HG02588 (cell line): ENCODE measurements at regions not wholly inside any gene's neighbourhood (a gene's known extent, or its start where the extent isn't known, plus 50 kb on each side); places are given as distances from the start of the nearest gene placed in this dataset.

Source experiments
- ATAC-seq: cut with Tn5 transposase; IDR thresholded peaks from one replicate; pipeline ENCODE4 v1.9.1; 2021; ENCODE audit warnings: mild to moderate bottlenecking, moderate library complexity; ENCODE audit not compliant: unreplicated experiment

DNA sequence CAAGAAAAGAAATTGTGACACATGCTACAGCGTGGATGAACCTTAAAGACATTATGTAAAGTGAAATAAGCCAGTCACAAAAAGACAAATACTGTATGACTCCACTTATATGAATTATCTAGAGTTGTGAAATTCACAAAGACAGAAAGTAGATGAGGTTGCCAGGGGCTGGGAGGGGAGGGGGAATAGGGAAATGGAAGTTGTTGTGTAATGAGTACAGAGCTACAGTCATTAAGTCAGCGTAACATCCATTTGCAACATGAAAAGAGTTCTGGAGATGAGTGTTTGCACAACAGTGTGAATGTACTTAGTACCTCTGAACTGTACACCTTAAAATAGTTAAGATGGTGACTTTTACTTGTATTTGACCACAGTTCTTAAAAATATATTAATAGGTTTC is 112.1 kb upstream of the CDK1 start:
- no peak for ATAC-seq

DNA sequence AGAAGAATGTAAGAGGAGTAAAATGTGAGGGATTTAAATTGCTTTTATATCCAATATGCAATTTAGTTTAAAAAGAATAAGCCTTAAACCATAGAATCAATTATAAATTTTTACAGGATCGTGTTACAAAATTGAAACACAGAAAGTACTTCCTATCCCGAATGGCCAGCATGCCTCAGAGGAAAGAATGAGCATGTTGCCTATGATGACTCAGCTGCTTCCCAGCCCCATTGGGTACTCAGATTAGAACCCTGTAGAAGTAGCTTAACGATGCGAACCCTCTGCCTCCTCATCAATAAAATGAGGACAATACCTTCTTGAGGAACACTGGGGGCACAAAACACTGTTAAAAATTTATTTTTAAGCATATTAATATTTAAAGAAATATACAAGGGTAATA is 113.4 kb upstream of the CDK1 start:
- ATAC-seq, result no peak

DNA sequence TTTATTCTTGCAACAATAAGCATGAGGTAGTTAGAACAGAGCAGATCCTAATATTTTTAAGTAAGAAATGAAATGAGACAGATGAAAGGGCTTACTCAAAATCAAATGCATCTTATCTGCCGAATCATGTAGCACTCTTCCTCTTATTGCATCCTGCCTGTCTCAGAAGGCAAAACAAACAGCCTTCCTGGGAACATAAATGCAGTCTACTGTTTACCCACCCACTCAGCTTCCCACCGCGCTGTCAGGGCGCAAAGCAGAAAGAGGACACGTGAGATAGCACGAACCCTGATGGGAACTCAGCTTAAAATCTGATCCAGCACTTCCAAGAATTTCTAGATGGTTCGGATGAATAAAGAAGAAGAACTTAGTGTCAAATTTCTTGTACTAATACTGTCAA is 114.4 kb upstream of the CDK1 start:
- ATAC-seq, result no peak

DNA sequence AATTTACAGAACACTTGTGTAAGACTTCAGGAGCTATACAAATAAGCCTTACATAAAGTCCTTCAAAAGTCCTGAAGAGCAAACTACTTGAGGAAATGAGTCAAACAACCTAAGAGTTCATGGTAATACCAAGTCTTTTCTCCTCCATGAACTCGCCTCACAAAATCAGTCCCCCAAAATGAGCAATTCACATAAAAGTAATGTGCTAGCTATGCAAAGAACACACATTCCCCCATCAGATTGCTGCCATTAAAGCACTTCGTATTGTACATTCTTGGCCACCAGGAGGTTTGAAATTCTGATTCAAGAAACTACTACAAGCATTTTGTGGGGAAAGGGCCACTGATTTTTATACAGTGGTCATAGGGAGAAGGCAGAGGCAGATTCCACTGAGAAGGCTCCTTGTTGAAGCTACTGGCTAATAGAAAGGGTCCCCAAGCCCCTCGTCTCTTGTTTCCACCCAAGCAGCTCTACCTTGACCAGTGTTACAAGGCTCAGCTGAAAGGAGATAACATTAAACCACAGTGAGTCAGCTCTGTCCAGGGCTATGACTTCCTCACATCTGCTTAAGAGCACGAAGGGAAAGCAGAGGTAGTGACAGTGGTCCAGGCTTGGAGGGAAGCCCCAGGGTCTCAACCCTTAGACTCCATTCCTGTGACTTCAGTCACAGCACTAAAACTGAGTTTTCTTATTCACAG is 115.2 kb upstream of the CDK1 start:
- ATAC-seq, result no peak

DNA sequence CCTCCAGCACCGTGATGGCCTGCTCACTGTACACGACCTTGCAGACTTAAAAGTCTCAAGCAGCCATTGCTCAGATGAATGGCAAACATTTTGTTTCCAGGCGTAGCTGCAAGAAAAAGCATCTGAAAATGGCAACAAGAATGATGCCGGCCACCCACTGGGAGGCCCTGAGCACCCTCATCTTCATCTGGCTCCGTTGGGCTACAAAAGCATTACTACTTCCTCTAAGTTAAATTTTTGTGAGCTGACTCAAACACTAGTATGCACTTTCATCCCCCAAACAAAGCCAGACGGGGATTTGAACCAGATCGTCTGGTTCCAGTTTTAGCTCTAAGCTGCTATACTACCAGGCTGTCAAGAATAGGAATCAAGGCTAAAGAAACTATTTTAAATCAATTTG is 116.6 kb upstream of the CDK1 start:
- no peak for ATAC-seq

DNA sequence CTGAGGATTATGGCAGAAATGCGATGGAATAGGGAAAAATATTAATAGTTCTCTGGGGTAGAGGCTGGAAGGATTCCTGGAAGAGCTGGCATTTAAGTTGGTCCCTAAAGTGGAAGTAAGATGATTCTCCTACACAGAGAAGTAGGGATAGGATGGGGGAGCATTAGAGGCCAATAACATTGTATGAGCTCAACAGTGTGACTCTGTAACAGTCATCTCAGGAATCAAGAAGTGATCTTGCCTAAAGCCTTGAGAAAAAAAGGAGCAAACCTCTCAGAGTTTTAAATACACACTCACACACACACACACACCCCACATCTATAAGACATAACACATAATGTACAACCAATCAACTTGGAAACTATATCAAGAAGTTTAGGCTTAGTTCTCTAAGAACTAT is 117.7 kb upstream of the CDK1 start:
- ATAC-seq, result no peak

DNA sequence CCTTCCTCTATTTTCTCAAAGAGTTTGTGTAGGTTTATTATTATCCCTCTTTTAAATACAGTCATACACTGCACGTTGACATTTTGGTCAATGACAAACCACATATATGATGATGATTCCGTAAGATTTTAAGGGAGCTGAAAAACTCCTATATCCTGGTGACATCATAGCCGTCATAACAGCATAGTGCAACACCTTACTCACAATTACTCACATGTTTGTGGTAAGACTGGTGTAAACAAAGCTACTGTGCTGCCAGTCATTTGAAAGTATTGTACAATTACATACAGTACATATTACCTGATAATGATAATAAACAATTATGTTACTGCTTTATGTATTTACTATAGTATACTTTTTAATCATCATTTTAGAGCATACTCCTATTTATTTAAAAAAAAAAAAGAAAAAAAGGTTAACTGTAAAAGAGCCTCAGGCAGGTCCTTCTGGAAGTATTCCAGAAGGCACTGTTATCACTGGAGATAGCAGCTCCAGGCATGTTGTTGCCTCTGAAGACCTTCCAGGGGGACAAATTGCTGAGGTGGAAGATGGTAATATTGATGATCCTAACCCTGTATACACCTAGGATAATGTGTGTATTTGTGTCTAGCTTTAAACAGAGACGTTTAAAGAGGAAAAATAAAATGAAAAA is 123.3 kb upstream of the CDK1 start:
- ATAC-seq, result no peak

DNA sequence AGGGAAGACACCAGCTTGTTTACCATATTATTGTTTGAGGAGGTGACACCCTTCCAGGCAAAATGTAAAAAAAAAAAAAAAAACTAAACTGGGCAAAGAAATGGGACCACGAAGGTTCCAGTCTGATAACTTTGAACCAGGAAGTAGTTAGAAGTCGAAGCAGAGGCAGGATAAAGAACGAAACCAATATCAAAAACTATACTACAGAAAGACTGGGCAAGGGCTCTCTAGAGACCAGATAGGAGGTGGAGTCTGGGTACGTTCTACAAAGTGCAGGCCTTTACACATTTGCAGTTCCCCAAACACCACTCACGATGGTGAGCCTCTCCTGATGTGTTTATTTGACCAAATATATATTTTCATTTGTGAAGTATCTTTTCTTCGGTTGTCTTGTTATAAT is 125.7 kb upstream of the CDK1 start:
- ATAC-seq, result peak; percentile 90

DNA sequence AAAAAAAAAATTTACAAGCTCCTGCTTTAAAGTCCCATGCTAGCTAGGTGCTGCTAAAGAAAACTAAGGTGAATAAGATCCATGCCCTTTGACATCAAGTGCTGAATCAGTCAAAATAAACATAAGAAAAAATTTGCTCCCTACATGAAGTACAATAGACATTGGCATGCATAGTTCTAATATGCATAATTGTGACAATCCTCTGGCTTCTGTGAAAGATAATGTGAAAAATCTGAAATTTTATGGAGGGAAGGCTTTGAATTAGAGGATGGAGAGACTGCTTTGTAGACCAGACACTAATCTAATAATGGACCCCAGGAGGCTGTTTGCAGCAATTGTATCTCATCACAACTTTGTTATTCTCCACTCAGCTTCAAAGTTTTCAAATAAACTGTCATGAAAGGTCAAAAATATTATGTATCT is 127.9 kb upstream of the CDK1 start:
- no peak for ATAC-seq

DNA sequence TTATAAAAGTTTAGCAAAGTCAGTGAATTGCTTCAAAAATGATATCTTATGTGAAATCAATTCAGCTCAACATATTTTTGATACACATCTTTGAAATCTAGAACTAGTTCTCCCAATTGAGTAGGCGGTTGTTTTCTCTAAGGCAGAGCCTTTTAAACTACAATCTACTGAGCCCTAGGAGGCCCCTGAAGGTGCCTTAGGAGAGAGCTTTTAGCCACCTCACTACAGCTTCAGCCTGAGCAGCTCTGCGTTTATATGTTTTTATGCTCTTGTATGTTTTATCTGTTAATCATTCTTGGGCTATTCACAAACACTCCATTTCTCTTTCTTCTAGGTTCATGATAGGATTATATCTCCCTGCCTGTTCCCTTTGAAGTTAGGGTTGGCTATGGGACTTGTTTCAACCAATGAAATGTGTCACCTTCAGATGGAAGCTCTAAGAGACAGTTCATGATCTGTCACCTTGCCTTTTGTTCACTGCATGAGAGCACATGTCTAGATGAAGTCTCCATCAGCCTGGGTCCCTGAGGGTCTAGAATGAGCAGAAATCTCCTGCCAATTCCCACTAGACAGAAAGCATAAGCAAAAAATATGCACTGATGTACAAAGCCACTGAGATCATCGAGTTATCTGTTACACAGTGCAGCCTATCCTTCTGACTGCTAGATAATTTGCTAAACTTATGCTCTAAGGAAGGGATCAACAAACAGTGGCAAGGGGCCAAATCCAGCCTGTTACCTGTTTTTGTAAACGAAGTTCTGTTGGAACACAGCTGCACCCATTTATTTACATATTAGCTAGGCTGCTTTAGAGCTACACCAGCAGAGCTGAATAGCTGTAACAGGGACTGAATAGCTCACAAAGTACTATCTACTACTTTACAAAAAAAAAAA is 128.5 kb upstream of the CDK1 start:
- ATAC-seq, result no peak

DNA sequence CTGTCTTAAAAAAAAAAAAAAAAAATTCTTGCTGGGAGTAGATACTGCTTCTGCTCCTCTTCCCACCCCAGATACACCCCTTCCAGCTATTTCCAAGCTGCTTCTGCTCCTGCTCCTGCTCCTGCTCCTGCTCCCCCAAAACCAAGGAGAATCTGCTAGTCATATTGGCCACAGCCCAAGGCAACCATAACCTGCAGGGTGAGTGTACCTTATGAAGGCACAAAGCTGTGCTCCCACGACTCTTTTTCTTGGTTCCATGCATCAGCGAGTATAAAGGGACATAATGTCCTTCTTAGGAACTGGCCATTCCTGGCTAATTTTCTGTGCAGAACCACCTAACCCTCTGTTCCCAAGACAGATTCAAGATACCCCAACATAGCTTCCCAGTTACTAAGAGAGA is 129.5 kb upstream of the CDK1 start:
- no peak for ATAC-seq

DNA sequence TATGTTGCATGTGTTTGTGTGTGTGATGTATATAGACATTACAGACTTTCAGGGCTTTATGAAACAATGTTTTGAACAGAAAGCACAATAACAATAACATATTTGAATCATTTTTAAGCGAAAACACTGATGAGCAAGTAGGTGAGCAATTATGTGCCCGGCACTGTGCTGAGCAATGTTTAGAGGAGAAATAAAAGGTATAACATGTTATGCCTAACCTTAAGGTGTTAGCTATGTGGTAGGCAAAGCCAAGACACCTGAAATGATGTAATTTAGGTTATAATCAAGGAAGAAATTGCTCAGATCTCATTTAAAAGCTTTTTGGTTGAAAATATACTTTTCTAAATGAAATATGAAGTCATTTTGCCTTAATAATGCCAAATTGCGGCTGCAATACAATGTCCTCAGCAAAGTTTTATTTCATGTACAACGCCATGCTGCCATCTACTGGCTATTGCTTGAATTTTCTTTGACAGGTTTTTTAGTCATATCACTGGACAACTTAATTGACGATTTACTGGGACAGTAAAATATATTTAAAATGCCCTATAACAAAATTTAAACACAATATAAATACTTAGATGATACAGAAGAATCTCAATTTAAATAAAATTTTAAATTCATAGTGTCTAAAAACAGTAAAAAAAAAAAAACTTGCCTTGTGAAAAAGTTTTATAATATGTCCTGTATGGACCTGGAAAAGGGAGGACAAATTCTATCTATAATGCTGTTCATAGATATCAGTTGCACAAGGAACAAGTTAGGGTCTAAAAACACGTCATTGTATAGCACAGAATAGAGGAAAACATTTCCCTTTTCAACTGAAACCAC is 131.1 kb upstream of the CDK1 start:
- ATAC-seq, result peak; percentile 66

DNA sequence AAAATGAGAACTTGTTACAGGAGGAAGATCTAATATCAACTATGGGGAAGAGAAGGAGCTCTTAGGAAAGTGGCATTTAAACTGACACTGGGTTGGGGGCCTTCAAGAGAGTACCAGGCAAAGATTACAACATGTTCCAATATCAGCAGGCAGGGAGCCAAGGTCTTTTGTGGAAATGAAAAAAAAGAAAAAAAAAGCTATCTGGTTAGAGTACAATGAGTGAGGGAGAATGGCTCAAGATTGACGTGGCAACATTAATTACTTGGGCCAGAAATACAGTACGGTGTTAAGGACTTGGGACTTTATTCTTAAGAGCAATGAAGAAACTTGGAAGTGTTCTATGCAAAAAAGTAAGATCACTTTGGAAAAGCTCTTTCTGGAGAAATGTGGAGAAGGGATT is 132.3 kb upstream of the CDK1 start:
- no peak for ATAC-seq

DNA sequence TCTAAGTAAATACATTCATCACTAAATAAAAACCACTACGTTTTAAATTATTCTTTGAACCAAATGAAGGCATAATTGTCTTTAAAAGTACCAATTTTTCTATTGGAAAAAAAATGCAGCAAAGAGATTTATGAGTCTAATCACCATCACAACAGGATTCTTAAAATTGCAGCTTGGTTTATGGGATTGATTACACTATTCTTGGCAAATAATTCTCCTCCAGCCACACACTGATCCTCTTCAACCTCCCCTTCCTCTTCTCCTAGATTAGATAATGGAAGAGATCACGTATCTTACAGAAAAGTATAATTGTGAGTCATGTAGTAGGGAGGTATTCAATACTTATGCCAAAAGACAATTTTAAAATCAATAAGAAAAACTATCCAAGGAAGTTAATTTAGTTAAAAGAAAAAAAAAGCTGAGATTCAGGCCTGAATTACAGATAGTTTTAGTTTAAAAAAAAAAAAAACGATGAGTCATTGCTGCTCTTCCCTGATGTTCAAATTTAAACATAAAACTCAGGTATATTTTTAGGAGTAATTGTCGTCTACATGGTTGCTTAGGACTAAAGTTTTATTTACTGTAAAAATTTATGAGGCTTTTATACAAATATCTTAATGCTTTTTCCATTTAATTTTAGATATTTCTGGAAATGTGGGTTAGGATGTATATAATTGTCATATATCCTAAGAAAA is 133.7 kb upstream of the CDK1 start:
- ATAC-seq, result no peak

DNA sequence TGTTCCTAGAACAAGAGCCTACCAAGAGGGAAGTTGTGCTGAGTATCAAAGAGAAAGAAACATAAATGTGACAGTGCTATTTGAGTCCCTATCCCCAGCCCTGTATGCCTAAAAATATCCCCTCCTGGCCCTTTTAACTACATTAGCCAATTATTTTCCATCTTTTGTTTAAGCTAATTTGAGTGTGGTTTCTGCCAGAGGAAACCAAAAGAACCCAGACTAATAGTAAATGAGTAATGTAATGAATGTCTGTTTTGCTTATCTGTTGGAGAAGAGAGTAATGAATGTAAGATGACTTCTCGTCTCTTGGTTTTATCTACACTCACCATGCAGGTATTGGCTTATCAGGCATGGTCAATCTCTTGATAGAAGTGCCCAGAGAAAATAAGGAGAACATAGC is 134.4 kb upstream of the CDK1 start:
- ATAC-seq, result no peak

DNA sequence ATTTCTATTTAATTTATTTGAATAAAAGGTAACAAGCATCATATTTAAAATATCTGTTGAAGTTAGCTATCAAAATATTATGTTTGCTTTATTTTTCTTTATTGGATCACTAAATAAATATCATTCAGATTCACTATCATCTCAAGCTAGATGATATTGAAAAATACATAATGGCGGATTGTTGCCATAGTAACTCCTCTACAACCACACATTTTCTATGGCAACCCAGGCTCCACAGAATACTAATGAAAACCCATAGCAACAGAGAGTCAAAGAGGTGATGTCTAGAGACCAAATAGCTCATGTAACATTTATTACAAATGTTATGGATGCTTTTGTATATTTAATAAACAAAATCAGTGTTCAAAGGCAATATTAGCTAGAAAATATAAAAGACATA is 148.9 kb upstream of the CDK1 start:
- ATAC-seq, result no peak

DNA sequence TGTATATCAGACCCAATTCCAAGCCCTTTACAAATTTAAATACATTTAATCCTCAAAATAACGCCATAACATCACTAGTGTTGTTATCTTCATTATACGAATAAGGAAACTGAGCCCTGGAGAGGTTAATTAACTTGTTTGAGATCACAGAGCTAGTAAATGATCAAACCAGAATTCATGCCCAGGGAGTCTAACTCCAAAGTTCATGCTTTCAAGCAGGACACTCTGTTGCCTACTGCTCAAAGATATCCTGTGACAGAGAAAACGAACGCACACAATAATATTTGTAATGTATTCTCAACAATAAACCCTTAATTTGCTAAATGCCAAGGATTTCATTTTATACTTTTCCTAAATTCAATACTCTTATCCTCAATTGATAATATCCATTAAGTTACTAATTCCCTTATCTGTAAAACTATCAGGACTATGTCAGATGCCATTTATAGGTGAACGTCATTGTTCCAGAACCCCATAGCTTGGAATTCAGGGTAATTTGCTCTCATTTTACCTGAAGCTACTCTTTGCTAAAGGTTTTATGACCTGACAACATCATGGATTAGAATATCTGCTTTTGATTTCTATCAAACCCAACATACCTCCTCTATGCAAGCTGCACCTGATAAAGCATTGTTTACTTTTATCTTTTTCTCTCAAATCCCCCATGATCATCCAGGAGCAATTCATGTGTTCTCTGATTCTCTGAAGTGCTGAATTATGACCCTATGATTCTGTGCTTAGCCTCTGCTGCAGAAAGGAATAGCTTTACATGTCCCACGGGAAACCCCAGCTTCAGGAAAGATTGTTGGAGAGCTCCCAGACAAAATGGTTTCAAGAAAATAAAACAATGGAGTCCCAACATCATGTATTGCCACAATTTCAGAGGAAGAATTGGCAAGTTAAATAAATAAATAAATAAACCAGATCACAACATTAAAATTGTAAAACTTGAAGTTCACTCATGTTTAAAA is 150.2 kb upstream of the CDK1 start:
- ATAC-seq, result no peak

DNA sequence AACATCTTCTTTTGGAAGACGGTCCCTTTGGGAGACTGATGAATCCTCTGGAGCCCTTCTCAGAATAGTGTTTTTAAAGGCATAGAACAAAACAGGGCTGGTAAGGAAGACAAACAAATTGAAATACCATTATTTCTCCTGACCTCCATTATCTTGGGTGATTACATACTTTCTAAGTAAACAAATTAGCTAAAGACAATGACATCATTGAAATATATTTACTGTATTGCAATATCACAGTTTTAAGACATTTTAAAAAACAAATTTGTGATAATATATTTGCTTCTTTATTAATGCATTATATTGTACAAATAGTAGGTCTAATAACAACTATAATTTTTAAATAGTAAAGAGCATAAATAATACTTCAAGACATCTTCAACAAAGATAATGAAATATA is 152.2 kb upstream of the CDK1 start:
- ATAC-seq, result no peak

DNA sequence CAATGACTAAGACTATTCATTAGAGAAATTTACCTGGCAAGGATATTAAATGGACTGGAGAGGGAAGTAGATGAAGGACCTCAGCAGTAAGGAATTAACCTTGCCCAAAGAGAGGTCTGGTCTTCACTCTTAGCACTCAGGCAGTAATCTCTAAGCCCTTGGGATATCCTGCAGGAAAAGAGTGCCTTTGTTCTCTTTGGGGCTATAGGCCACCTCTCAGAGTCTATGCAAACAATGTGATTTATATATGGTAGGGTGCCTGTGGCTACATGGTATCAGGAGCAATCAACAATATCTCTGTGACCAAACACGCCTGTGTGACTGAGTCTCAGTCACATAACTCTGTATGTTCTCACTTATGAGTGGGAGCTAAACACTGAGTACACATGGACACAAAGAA is 154.7 kb upstream of the CDK1 start:
- ATAC-seq, result no peak
